ENCODE measurements at regions not wholly inside any gene's neighbourhood (a gene's known extent, or its start where the extent isn't known, plus 50 kb on each side); places are given as distances from the start of the nearest gene placed in this dataset.

DNA sequence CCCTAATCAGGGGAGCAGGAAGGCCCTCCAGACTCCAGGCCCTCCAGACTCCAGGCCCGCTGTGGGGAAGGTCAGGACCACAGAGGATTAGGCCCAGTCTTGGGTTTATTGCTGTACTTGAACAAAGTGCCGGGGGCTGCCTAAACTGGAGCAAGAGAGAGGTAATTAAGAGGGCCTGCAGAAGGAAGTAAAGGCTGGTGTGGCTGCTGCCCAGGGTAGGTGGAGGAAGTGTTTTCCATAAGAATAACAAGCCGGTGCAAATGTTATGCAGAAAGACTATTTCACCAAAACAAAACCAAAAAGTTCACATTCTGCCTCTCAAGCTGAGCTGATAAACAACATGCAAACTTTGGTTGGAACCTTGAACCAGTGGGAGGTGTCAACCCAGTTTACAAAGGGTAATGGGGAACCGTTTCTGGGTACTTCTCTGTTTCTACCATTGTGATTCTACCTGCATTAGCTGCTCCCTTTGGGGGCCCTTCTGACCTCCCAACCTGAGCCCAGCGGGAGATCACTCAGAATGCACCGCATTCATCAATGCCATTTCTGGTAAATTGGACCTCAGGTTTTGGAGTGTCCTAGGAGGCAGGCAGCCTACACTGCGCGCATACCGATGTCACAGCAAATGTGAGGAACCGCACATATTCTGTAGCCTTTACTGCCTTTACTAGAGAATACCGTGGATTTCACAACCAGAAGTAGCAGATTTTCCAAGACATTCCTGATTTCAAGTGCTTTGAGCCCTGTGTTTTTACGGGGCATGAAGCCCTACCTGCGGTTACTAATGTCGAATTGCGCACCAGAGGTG lies 59.7 kb upstream of the BCOR start:
- no peak for DNase-seq

GRCh38 chrX:40156470-40157227 lies 58.9 kb upstream of the BCOR start:
- no peak for DNase-seq

DNA sequence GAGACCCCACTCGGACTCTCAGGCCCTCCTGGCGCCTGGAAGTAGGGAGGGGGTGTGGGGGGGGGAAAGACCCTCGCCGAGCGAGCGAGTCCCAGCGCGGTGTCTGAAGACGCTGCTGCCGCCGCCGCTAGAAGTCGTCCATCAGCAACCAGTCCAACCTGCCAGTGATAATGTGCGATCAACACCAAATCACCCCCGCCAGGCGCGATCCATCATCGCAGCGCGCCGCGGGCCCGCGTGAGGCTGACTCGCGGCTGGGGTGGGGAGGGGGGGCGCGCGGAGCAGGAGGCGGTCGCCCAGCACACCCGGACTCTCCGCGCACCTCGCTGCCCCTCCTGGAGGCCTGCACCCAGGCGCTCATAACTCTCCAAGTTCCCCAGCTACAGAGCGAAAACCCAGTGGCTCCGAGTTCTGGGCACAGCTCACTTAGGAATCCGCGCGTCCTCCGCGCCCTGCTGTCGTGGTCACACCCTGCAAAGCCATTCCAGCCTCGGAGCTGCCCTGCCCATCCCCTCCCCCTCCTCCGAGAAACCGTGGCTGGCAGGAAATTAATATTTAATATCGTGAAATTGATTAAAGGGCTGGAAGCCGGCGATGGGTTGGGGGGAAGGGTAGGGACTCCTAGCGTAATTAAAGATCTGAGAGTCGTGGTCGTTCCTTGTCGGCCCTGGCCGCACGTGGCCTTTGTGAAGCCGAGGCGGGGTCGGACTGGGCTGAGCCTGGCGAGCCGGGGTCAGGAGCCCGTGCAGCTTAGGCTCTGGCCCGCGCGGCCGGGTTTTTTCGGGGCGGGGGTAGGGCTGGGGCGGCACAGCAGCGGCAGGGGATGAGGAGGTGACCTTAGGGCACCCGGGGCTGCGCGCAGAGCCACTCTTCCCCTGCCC lies 58.1 kb upstream of the BCOR start:
- DNase-seq: peak; percentile 25

DNA sequence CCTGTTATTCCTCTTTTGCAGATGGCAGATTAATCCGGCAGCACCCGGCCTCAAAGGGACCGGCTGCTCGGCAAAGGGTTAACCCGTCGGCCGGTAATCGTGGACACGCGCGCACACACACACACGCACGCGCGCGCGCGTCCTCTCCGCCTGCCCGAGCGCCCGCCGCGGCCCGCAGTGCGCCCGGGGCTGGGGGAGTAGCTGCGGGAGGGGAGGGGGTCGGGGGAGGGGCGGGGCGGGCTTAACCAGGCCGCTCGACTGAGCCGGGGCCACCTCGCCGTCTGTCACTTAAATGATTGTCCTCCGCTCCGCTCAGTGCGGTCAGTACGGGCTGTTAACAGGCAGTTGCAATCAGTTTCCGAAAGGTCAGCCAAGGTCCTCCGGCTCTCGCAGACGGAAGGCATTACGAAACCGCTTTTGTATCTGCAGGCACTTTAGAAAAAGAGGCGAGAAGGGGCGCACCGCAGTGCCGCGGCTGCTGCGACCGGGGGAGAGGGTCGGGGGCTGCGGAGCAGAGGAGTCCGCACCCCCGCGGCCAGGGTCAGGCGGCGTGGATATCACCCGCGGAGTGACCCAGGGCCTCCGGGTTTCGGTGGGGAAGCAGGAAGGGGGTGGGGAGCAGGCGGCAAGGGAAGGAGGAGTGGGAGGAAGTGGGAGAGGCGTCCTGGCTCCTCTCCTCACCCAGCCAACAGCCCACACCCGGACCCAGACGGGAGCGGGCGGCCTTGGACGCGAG lies 57.3 kb upstream of the BCOR start:
- no peak for DNase-seq

DNA sequence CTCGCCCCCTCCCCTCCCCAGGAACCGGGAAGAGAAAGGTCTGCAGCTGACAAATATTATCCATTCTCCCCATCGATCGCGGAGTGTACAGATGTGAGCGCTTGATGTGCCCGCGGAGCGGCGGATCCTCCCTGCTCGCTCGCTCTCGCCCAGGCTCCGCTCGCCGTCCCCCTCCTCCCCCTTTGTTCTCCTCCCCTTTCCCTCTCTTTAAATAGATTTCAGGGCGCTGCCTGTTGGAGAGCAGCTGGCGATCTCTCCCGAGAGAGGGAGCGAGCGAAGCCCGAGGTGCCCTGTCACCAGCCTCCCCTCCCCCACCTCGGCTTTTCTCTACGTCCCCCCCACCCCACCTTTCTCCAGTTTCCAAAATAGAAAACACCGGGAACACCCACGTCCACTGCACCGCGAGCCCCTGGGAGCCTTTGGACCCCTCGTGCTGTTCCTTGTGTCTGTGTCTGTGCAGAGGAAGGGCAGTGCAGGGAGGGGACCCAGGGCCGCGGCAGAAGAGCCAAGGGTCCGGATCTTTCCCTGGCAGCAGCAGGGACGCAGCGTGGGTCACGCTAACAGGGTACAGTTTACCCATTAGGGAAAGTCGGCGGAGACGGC lies 56.6 kb upstream of the BCOR start:
- peak; percentile 22 for DNase-seq

- peak; percentile 84 for DNase-seq
Measured at GRCh38 chrX:40153345-40154249, 55.8 kb upstream of the BCOR start.

- DNase-seq: no peak
Measured at GRCh38 chrX:40152741-40153344, 55.1 kb upstream of the BCOR start.

DNA sequence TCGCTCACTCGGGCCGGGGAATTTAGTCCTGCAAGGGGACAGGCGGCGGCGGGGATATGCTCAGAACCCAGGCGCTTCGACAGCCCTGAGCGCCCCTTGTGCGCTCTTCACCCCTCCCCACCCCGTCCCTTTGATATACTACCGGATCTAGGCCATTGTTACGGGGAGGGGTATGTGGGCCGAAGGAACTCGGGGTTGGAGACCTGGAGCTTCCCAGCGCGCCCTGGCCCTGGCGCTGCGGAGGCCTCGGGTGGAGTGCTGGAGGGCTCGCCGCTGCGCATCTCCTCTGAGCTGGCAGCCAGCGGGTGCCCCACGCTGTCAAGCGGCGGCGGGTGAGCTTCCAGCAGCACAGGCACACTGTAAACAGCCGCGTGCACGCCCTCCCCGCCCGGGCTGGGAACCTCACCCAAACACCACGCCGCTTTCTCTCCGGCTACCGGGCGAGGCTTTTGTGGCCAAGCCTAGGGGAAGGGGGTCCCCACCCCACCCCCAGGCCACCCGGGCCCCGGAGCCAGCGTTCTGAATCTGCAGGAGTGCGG lies 54.5 kb upstream of the BCOR start:
- DNase-seq: peak; percentile 41

GRCh38 chrX:40151211-40152172 lies 53.7 kb upstream of the BCOR start:
- no peak for DNase-seq

DNA sequence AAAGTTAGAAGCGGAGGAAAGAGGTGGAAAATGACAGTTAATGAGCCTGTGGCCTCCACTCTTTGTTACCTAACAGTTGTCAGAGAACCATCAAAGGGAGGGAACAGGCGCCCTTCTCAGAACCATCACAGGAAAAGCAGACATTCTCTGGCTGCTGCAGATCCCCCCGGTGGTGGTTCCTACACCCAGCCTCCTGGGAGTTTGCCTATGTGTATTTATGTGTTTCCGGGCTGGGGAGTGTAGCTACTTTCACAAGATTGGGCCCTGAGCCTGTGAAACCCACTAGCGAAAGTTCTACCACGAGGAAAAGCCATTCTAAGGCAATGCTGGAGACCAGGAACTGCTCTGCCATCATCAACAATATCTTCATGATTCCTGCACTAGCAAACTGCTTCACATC lies 52.7 kb upstream of the BCOR start:
- no peak for DNase-seq

DNA sequence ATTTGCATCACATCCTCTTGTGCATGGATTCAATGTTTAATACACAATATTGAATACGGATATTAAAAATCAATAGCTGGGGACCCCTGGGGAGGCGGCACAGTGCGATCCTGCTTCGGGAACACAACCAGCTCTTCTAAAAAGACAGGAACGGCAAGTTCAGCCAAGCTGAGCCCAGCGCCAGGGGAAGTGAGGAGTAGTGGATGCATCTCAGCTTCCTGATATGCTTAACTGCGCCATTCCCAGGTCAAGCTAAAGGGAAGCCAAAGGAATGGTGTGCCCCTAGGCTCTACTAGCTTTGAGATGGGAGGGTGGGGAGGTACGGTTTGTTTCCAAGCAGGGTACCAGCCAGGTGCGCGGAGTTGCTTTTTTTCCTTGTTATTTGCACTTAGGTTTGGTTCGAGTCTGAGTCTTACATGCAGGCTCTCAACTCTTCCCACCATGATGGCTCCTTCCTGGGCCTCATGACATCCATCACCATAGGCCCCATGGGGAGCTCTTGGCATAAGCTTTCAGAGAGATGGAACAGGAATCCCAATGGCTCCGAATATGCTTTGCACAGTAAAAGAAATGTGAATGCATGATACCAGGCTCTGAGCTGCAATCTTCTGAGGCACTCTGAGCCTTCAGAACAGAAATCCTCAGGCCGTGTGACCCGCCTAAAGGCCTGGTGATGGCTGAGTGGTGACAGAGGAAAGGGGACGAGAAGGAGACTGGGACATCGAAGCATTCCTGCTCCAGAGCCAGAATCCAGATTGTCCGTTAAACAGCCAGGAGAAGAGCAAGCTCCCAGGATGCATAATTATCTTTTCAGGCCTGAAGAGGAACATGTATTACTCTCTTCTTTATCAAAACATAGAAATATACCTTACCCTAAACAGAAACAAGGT lies 51.8 kb upstream of the BCOR start:
- no peak for DNase-seq

DNA sequence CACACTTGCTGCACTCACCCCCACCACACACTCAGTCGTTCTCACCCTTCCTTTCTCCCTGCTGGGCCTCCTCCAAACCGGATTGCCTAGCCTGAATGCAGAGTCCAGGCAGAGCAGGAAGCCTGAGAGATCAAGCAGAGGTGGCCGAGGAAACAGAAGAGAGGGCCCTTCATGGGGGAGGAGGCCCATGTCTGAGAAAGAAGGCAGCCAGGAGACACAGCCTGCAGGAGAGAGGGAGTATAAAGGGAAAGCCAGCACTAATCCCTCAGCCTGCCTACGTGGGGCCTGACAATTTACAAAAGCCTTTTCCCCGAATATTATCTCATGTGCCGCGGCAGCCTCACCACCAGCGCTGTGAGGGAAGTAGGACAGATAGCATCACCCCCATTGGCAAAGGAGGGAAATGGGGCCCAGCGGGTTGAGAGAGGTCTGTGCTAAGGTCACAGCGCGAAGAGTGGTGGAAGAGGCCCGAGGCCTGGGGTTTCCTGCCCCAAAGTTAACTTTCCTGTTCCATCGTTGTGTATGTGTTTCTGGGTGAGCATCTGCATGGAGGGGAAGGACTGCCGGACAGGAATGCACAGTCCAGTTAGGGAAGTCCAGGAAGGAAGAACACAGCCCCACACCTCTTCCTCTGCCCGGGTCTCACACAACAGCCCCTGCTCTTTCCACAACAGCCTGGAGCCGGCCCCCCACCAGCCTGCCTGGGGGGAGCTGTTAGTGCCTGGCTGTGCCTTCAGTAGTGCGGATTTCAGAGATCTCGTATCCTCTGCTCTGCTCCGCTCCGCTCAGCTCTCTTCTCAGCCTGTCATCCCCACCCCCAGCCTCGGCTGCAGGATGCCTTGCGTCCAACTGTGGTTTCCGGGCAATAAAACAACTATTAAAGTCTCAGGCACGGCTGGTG lies 50.9 kb upstream of the BCOR start:
- DNase-seq: no peak

GRCh38 chrX:40147971-40148370 lies 50.2 kb upstream of the BCOR start:
- no peak for DNase-seq
